Hepatocyte (in vitro differentiated cells): ENCODE measurements at regions not wholly inside any gene's neighbourhood (a gene's known extent, or its start where the extent isn't known, plus 50 kb on each side); places are given as distances from the start of the nearest gene placed in this dataset.

Experiments used
- EZH2 ChIP-seq: fragments of 200-600 bp; sonication (generic); IDR thresholded peaks from 2 replicates; pipeline ENCODE4 v1.6.1; 2016; ENCODE audit warnings: antibody characterized with exemption, mild to moderate bottlenecking, borderline replicate concordance
- EZH2phosphoT487 ChIP-seq: fragments of 200-600 bp; sonication (generic); IDR thresholded peaks from one replicate; pipeline ENCODE4 v1.6.1; 2018; ENCODE audit warnings: antibody characterized with exemption, mild to moderate bottlenecking, low read depth, moderate library complexity; ENCODE audit not compliant: unreplicated experiment, severe bottlenecking
- TF ChIP-seq, protein P1 (sequence below): fragments of 200-600 bp; sonication (generic); IDR thresholded peaks from 2 replicates; pipeline ENCODE4 v1.5.1; 2016; ENCODE audit warnings: antibody characterized with exemption, mild to moderate bottlenecking; ENCODE audit not compliant: poor library complexity

GRCh38 chr12:25906651-25907340, 51.7 kb upstream of the RASSF8 start:
- TF ChIP-seq, protein P1, sequence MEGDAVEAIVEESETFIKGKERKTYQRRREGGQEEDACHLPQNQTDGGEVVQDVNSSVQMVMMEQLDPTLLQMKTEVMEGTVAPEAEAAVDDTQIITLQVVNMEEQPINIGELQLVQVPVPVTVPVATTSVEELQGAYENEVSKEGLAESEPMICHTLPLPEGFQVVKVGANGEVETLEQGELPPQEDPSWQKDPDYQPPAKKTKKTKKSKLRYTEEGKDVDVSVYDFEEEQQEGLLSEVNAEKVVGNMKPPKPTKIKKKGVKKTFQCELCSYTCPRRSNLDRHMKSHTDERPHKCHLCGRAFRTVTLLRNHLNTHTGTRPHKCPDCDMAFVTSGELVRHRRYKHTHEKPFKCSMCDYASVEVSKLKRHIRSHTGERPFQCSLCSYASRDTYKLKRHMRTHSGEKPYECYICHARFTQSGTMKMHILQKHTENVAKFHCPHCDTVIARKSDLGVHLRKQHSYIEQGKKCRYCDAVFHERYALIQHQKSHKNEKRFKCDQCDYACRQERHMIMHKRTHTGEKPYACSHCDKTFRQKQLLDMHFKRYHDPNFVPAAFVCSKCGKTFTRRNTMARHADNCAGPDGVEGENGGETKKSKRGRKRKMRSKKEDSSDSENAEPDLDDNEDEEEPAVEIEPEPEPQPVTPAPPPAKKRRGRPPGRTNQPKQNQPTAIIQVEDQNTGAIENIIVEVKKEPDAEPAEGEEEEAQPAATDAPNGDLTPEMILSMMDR = no peak
- TF ChIP-seq EZH2 (no peak), EZH2phosphoT487 (no peak)
